ENCODE measurements at regions not wholly inside any gene's neighbourhood (a gene's known extent, or its start where the extent isn't known, plus 50 kb on each side); places are given as distances from the start of the nearest gene placed in this dataset.

DNA sequence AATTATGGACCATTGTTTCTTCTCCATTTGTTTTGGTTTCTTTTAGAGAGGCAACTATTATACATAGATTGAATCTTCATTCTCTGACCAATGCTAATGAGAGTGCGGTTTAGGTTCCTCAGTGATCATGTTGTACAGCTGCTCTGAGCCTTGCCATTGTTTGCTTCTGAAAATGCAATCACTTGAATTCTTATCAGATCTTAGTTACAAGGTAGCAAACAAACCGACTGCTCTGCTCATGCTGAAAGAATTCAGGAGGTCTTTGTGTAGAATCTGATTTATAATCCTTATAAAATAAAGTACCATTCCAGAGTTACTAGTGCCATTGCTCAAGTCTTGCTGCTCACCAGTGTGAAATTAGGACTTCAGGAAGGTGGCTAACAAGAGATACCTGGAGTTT, 569.1 kb upstream of the ID4 start:
- ATAC-seq (ENCODE audit: low read depth) (peak; percentile 49; the same call in 2 of the 3 replicates), DNase-seq (ENCODE audit: low spot score) (no peak)
- H3K36me3 ChIP-seq (ENCODE audit: low read depth), result no peaks in the 10 kb centered on the region
- no peak overlapping the region for H3K4me3 ChIP-seq (ENCODE audit: severe bottlenecking)
- peaks cover 3% of the 10 kb centered on the region for H3K27me3 ChIP-seq (ENCODE audit: insufficient read depth, poor library complexity, severe bottlenecking)
- no peaks in the 10 kb centered on the region for H3K9me3 ChIP-seq (ENCODE audit: severe bottlenecking)
- TF ChIP-seq, protein P1, sequence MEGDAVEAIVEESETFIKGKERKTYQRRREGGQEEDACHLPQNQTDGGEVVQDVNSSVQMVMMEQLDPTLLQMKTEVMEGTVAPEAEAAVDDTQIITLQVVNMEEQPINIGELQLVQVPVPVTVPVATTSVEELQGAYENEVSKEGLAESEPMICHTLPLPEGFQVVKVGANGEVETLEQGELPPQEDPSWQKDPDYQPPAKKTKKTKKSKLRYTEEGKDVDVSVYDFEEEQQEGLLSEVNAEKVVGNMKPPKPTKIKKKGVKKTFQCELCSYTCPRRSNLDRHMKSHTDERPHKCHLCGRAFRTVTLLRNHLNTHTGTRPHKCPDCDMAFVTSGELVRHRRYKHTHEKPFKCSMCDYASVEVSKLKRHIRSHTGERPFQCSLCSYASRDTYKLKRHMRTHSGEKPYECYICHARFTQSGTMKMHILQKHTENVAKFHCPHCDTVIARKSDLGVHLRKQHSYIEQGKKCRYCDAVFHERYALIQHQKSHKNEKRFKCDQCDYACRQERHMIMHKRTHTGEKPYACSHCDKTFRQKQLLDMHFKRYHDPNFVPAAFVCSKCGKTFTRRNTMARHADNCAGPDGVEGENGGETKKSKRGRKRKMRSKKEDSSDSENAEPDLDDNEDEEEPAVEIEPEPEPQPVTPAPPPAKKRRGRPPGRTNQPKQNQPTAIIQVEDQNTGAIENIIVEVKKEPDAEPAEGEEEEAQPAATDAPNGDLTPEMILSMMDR (IDR thresholded peaks at IDR 0.05; ENCODE audit: poor library complexity, severe bottlenecking), result no peak
- no peak overlapping the region for H3K27ac ChIP-seq (ENCODE audit: poor library complexity, severe bottlenecking)
- no peaks in the 10 kb centered on the region for H3K4me1 ChIP-seq (ENCODE audit: insufficient read depth, poor library complexity, severe bottlenecking)

DNA sequence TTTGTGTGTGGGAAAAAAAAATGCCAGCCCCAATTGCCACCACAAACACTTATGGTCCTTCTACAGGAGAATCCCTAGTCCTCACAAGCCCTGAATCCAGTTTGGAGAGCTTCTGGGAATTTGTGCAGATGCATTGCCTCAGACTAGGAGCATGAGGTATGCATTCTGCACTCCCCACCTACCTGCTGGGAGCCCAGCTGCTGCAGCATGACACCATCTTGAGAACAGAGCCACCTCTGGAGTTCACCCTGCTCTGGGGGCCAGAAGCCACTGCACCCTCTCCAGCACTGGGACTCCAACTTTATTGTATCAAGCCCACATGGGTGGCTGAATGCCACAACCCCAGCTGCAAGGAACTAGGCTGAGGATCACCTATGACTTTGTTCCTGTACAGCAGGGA, 568.5 kb upstream of the ID4 start:
- DNase-seq (ENCODE audit: low spot score) (no peak), ATAC-seq (ENCODE audit: low read depth) (no peak)
- TF ChIP-seq, protein P1 (IDR thresholded peaks at IDR 0.05; ENCODE audit: poor library complexity, severe bottlenecking), result no peak
- no peak overlapping the region for H3K27ac ChIP-seq (ENCODE audit: poor library complexity, severe bottlenecking)
- H3K4me3 ChIP-seq (ENCODE audit: severe bottlenecking), result no peak overlapping the region
- peaks cover 3% of the 10 kb centered on the region for H3K27me3 ChIP-seq (ENCODE audit: insufficient read depth, poor library complexity, severe bottlenecking)
- H3K36me3 ChIP-seq (ENCODE audit: low read depth), result no peaks in the 10 kb centered on the region
- no peaks in the 10 kb centered on the region for H3K4me1 ChIP-seq (ENCODE audit: insufficient read depth, poor library complexity, severe bottlenecking)
- H3K9me3 ChIP-seq (ENCODE audit: severe bottlenecking), result no peaks in the 10 kb centered on the region

DNA sequence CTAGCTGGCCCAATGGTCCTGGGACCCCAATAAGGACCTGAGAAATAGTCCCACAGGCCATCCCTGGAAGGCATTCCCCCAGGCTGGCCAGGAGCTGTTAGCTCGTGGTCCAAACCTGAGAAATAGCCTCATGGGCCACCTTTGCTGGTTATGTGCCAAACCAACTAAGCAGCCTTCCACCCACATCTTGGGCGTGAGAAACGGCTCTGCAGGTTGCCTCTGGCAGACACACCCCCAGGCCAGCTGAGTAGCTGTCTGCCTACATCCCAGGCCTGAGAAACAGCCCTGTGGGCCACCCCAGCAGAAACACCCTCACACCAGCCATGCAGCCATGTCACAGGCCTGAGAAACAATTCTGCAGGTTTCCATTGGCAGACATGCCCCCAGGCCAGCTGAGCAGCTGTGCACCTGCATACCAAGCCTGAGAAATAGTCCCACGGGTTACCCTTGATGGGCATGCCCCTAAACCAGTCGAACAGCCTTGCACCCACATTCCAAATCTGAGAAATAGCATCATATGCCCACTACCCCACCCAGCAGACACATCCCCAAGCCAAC, 567.8 kb upstream of the ID4 start:
- Histone ChIP-seq H3K27ac (ENCODE audit: poor library complexity, severe bottlenecking) (no peak overlapping the region), H3K36me3 (ENCODE audit: low read depth) (no peaks in the 10 kb centered on the region), H3K4me3 (ENCODE audit: severe bottlenecking) (no peak overlapping the region), H3K27me3 (ENCODE audit: insufficient read depth, poor library complexity, severe bottlenecking) (peaks cover 3% of the 10 kb centered on the region), H3K4me1 (ENCODE audit: insufficient read depth, poor library complexity, severe bottlenecking) (no peaks in the 10 kb centered on the region), H3K9me3 (ENCODE audit: severe bottlenecking) (no peaks in the 10 kb centered on the region)
- DNase-seq (ENCODE audit: low spot score), result no peak
- TF ChIP-seq, protein P1 (IDR thresholded peaks at IDR 0.05; ENCODE audit: poor library complexity, severe bottlenecking), result no peak
- ATAC-seq (ENCODE audit: low read depth), result no peak

DNA sequence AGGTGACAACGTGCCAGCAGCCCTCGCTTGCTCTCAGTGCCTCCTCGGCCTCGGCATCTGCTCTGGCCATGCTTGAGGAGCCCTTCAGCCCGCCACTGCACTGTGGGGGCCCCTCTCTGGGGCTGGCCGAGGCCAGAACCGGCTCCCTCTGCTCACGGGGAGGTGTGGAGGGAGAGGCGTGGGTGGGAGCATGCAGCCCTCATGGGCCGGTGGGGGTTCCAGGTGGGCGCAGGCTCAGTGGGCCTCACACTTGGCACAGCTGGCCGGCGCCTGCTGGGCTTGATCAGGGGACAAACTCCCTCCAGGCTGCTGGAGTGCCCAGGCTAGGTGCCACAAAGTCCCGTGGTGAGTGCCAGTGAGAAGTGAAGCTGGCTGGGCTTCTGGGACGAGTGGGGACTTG, 566.6 kb upstream of the ID4 start:
- TF ChIP-seq, protein P1 (IDR thresholded peaks at IDR 0.05; ENCODE audit: poor library complexity, severe bottlenecking), result no peak
- Histone ChIP-seq H3K27ac (ENCODE audit: poor library complexity, severe bottlenecking) (no peak overlapping the region), H3K36me3 (ENCODE audit: low read depth) (no peaks in the 10 kb centered on the region), H3K9me3 (ENCODE audit: severe bottlenecking) (no peaks in the 10 kb centered on the region), H3K27me3 (ENCODE audit: insufficient read depth, poor library complexity, severe bottlenecking) (no peaks in the 10 kb centered on the region), H3K4me1 (ENCODE audit: insufficient read depth, poor library complexity, severe bottlenecking) (no peaks in the 10 kb centered on the region), H3K4me3 (ENCODE audit: severe bottlenecking) (no peak overlapping the region)
- no peak for ATAC-seq (ENCODE audit: low read depth)
- no peak for DNase-seq (ENCODE audit: low spot score)

DNA sequence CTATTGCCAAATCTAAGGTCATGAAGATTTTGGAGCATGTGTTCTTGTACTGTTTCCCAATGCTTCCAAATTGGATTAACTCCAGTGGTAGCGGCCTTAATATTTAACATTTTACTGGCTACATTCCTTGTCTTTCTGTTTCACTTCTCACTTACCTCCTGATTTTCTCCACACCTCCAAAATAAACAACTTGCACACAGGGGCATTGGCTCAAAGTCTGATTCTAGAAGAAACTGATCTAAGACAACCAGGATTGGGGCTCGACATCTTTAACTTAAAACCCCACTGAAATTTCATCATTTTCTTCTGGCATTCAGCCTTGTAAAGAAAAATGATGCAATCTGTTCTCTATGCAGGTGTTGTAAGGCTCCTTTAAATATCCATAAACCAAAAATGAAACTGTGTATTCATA, 557.9 kb upstream of the ID4 start:
- Histone ChIP-seq H3K9me3 (ENCODE audit: severe bottlenecking) (peaks cover 2% of the 10 kb centered on the region), H3K4me3 (ENCODE audit: severe bottlenecking) (no peak overlapping the region), H3K4me1 (ENCODE audit: insufficient read depth, poor library complexity, severe bottlenecking) (peaks cover 10% of the 10 kb centered on the region), H3K36me3 (ENCODE audit: low read depth) (no peaks in the 10 kb centered on the region), H3K27me3 (ENCODE audit: insufficient read depth, poor library complexity, severe bottlenecking) (no peaks in the 10 kb centered on the region), H3K27ac (ENCODE audit: poor library complexity, severe bottlenecking) (no peak overlapping the region)
- ATAC-seq (ENCODE audit: low read depth) (0 out of 3 replicates have a peak, but pooled peaks have one; percentile 25), DNase-seq (ENCODE audit: low spot score) (no peak)
- TF ChIP-seq, protein P1 (IDR thresholded peaks at IDR 0.05; ENCODE audit: poor library complexity, severe bottlenecking), result no peak

Data from RWPE2 (cell line).